ENCODE measurements at regions not wholly inside any gene's neighbourhood (a gene's known extent, or its start where the extent isn't known, plus 50 kb on each side); places are given as distances from the start of the nearest gene placed in this dataset.
A peak's percentile ranks its signal among the peaks of the same experiment; 100 is the strongest.

GRCh38 chr17:79162012-79162963 lies 87.7 kb downstream of the ENGASE start:
- no peak for DNase-seq

GRCh38 chr17:79160980-79161636 lies 86.5 kb downstream of the ENGASE start:
- peak in 1 of 2 donors; percentile 46 for DNase-seq

GRCh38 chr17:79159926-79160325 lies 85.3 kb downstream of the ENGASE start:
- DNase-seq: no peak

DNA sequence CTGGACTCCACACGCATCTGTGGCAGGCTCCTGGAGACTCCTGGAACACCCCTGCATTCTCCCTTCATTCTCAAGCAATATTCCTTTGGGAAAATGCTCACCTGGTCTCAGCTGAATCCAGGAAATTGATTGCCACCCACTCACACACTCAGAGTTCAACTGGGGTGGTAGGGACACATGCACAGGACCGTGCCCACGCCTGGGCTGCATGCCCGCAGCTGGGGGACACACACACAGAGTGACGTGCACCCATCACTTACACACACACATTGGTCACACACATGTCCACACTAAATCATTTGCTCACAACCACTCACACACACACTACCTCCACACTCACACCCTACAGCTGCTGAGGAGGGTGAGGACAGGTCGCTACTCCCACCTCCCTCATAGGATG lies 84.8 kb downstream of the ENGASE start:
- DNase-seq: no peak

GRCh38 chr17:79156463-79157095 lies 82.0 kb downstream of the ENGASE start:
- DNase-seq: no peak

DNA sequence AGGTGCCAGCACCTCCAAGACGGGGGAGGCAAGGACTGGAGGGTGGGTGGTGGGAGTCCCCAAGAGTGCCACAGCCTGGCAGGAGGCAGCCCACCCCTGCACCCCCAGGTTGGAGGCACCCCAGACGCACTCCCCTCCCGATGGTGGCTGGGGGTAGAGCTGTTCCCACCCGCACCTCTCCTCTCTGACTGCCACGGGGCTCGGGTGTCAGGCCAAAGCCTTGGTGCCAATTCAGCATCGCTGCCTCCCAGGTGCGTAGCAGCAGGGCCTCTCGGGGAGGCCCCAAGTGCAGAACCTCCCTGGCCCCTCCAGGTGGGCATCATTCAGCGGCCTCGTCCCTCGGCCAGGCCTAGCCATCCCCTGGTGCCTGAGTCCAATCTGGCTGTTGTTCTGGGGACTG lies 81.1 kb downstream of the ENGASE start:
- no peak for DNase-seq

DNA sequence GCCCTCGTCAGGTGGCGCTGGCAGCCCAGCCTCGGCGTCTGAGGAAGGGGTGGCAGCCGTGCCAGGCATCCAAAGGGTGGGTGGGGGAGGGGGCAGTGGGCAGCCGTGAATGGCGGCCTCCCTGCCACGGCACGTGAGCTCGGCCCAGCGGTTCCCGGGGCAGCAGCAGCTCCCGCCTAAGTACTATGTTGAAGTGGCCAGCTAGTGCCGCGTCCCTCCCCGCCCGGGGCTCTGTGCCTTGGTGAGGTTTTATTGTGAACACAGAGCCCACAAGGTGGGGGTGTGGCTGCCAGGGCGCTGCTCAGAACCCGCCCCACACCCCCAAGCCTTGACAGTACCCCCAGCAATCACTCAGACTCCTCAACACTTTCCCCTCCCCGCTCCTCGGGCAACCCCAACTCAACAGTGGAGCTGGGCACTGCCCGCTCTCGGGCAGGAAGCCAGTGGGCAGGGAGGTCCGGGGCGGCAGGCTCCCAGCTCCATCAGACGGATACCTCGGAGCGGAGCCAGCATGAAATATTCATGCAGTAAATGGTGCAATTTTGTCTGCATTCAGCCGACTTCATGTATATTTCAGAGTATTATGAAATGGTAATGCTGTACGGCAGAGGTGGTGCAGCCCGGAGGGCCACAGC lies 80.4 kb downstream of the ENGASE start:
- no peak for DNase-seq

- no peak for DNase-seq
These were observed 79.8 kb downstream of the ENGASE start for GRCh38 chr17:79154446-79154845.

DNA sequence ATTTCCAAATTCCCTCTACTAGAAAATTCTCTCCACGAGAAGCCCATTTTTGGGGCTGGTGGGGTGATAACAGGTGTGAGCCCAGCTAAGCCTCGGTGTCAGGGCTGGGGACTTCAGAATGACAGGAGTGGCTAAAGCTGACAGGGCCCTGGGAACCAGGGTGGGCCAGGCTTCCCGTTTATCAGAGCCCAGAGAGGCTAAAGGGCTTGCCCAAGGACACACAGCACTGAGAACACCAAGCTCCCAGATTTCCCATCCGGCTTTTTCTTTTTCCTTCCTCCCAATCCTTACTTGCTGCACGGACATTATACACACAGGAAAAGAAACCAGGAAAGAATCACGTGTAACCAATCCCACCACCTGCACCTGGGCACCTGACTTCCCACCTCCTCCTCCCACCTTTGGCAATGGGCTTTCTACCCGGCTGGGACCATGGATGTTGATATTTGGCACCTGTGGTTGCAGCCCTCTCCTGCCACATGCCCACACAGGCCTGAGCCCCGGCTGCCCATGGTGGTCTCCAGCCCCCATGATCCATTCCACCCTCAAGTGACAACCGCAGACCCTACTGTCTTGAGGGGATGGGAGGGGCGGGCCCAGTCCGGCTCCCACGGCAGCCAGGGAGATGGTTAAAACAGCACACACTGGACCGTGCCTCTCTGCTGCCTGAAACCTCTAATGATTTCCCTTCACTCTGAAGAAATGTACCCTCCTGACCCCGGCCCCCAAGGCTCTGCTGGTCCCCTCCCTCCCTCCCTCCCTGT lies 78.9 kb downstream of the ENGASE start:
- DNase-seq: no peak

- DNase-seq: no peak
These were observed 78.0 kb downstream of the ENGASE start for GRCh38 chr17:79152636-79153035.

GRCh38 chr17:79152110-79152509 lies 77.5 kb downstream of the ENGASE start:
- DNase-seq: no peak

GRCh38 chr17:79150799-79151198 lies 76.2 kb downstream of the ENGASE start:
- DNase-seq: no peak

GRCh38 chr17:79150035-79150733 lies 75.6 kb downstream of the ENGASE start:
- DNase-seq: no peak

DNA sequence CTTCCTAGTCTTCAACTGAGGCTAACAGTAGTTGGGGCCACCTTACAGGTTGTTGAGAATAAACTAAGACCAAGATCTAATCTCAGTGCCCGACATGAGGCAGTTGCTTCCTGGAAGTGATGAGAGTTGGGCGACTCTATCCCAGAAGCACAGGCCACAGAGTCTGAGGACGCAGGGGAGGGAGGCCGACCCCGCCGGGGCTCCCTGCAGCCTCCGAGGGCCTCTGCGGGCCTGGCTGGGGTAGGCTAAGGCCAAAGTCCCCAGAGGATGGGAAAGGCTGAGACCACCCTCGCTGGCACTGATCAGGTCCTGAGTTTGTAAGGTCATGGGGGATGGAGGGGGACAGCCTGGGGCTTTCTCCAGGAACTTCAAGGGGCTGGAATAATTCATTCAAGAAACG lies 74.0 kb downstream of the ENGASE start:
- no peak for DNase-seq

DNA sequence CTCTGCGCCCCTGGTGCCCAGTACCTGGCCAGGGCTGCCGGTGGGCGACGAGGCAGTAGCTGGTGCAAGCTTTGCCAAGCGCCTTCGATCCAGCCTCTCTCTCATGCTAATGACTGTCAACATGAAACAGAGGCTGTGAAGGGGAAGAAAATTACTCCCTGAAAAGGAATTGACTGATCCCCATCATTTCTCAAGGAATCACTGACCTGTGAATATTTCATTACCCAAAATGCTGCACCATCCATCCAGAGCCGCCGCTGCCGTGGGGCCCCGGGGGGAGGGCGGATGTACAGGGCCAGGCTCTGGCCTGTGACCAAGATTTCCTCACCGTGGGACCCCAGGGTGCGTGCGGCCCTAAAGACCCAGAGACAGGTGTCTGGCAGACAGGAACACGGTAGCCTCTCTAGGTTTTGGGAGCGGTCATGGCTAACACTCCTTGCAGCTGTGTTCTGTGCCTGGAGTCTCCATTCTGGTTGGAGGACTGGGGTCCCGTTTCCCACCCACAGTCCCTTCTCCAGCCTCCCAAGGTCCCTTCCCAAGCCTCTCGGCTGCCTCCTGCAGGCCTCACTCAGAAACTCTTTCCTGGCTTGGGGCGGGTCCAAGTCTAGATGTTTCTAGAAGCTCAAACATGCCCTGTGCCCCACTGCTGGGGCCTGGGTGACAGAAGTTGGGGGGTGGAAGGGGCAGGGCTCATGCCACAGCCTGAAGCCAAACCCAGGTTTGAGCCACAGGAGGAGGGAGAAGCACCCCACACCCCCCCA lies 73.3 kb downstream of the ENGASE start:
- no peak for DNase-seq

DNA sequence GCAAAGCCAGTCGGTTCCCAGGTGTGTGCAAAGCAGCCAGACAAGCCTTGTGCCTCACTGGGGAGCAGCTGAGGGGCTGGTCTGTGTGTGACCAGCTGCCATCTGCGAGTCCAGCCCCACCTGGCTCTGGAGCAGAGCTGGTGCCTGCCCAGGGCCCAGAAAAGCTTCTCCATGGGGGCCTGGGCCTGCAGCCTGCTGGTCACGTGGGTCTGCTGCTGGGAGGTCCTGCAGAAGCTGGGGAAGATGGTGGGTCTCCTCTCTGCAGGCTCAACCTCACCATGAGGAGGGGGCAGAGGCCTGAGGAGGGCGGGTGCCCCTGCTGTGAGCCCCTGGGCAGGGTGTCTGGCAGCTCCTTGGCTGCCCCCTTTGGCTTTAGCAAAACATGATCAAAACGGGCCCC lies 71.9 kb downstream of the ENGASE start:
- no peak for DNase-seq

- no peak for DNase-seq
These were observed 70.9 kb downstream of the ENGASE start for GRCh38 chr17:79145548-79145947.

GRCh38 chr17:79144133-79144532 lies 69.5 kb downstream of the ENGASE start:
- no peak for DNase-seq

GRCh38 chr17:79142375-79142774 lies 67.8 kb downstream of the ENGASE start:
- no peak for DNase-seq

DNA sequence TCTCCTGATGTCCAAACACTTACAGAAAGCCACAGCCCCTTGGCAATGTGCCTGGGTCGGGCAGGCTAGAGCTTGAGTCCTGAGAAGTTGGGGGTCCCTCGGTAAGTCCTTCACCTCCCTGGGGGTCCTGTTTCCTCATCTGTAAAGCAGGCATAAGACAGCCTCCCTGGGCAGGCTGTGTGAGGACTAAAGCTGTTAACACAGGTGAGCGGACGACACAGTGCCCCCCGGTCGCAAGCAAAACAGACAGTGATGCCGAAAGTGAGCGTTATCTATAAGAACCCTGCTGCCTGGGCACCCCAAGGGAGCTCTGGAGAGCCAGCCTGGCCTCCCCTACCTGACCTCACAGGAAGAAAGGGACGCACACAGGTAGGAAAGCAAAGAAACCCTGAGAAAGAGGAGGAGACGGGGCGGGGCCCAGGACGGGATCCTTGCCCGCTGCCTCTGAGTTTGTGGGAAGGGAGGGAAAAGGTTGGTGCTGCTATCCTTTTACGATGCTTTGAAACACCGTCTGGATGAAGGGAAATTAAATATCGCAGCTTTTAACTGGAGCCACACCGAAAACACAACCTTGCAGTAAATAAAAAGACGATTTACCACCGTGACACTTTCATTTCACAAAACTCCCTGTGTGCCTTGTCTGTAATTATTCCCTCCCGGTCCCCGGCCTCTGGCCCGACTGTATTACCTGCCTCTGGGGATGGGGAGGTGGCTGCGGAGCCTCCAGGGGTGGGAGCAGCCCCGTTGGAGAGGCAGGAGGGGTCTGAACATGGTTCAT lies 67.1 kb downstream of the ENGASE start:
- DNase-seq: no peak
